KMS-11 (cell line): ENCODE measurements at regions not wholly inside any gene's neighbourhood (a gene's known extent, or its start where the extent isn't known, plus 50 kb on each side); places are given as distances from the start of the nearest gene placed in this dataset.

ENCODE experiments used
- H2AFZ ChIP-seq: fragments of 200-600 bp; sonication (generic); 2 replicates; pipeline ENCODE4 v1.6.1; 2016; ENCODE audit warnings: antibody characterized with exemption, mixed run types, low read depth
- H3K27ac ChIP-seq: fragments of 200-600 bp; sonication (generic); 2 replicates; pipeline ENCODE4 v1.6.1; 2016; ENCODE audit warnings: mild to moderate bottlenecking, mixed run types
- H3K27me3 ChIP-seq: fragments of 200-600 bp; sonication (generic); 2 replicates; pipeline ENCODE4 v1.6.1; 2017; ENCODE audit warnings: mild to moderate bottlenecking, low read depth, mixed run types, moderate library complexity; ENCODE audit not compliant: insufficient read depth
- H3K36me3 ChIP-seq: fragments of 200-600 bp; sonication (generic); 2 replicates; pipeline ENCODE4 v1.6.1; 2017; ENCODE audit warnings: mild to moderate bottlenecking, mixed run types; ENCODE audit not compliant: insufficient read depth
- H3K4me1 ChIP-seq: fragments of 200-600 bp; sonication (generic); 2 replicates; pipeline ENCODE4 v1.6.1; 2016; ENCODE audit warnings: mild to moderate bottlenecking, low read depth, mixed run types; ENCODE audit not compliant: poor library complexity, severe bottlenecking
- H3K4me2 ChIP-seq: fragments of 200-600 bp; sonication (generic); 2 replicates; pipeline ENCODE4 v1.7.0; 2016; ENCODE audit warnings: mild to moderate bottlenecking, mixed run types
- H3K4me3 ChIP-seq: fragments of 200-600 bp; sonication (generic); IDR thresholded peaks from 2 replicates; pipeline ENCODE4 v1.6.1; 2017; ENCODE audit warnings: low read depth, low read length, mixed read lengths; ENCODE audit not compliant: insufficient read depth
- H3K79me2 ChIP-seq: fragments of 200-600 bp; sonication (generic); 2 replicates; pipeline ENCODE4 v1.6.1; 2016; ENCODE audit warnings: low read depth, mixed run types; ENCODE audit not compliant: insufficient read depth
- H3K9ac ChIP-seq: fragments of 200-600 bp; sonication (generic); 2 replicates; pipeline ENCODE4 v1.6.1; 2016; ENCODE audit warnings: mild to moderate bottlenecking, mixed run types
- H4K20me1 ChIP-seq: fragments of 200-600 bp; sonication (generic); 2 replicates; pipeline ENCODE4 v1.6.1; 2016; ENCODE audit warnings: mild to moderate bottlenecking, mixed run types; ENCODE audit not compliant: insufficient read depth
- TF ChIP-seq, protein P1 (sequence below): fragments of 200-600 bp; sonication (generic); conservative IDR thresholded peaks from 2 replicates; pipeline ENCODE4 v1.6.1; 2017; ENCODE audit warnings: low read depth, mild to moderate bottlenecking, antibody characterized with exemption, low read length, moderate library complexity, mixed read lengths

DNA sequence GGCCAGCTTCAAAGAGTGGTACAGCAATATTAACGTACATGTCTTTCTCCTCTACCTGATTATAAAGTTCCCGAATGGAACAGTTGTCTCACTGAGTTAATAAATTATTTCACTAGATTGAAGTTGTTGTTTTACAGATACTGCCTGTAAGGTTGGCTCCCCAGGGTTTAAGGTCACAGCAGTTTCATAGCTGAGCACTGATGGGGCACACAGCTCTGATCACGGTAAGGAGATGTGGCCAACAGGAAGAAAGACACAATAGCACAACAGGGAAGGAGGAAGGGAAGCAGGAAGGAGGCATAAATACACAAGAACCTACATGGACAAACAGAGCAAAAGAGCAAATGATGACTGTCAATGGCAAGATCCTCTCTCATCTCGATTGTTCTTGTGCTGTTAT lies 215.6 kb downstream of the WNT5A start:
- no peak overlapping the region for H3K4me2 ChIP-seq
- H3K27ac ChIP-seq, result no peak overlapping the region
- H3K79me2 ChIP-seq, result no peaks in the 10 kb centered on the region
- TF ChIP-seq, protein P1, sequence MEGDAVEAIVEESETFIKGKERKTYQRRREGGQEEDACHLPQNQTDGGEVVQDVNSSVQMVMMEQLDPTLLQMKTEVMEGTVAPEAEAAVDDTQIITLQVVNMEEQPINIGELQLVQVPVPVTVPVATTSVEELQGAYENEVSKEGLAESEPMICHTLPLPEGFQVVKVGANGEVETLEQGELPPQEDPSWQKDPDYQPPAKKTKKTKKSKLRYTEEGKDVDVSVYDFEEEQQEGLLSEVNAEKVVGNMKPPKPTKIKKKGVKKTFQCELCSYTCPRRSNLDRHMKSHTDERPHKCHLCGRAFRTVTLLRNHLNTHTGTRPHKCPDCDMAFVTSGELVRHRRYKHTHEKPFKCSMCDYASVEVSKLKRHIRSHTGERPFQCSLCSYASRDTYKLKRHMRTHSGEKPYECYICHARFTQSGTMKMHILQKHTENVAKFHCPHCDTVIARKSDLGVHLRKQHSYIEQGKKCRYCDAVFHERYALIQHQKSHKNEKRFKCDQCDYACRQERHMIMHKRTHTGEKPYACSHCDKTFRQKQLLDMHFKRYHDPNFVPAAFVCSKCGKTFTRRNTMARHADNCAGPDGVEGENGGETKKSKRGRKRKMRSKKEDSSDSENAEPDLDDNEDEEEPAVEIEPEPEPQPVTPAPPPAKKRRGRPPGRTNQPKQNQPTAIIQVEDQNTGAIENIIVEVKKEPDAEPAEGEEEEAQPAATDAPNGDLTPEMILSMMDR, result no peak
- H3K9ac ChIP-seq, result no peak overlapping the region
- H3K4me1 ChIP-seq, result no peaks in the 10 kb centered on the region
- H4K20me1 ChIP-seq, result no peaks in the 10 kb centered on the region
- H3K4me3 ChIP-seq, result no peak overlapping the region
- H3K36me3 ChIP-seq, result no peaks in the 10 kb centered on the region
- H3K27me3 ChIP-seq, result no peaks in the 10 kb centered on the region
- no peak overlapping the region for H2AFZ ChIP-seq

DNA sequence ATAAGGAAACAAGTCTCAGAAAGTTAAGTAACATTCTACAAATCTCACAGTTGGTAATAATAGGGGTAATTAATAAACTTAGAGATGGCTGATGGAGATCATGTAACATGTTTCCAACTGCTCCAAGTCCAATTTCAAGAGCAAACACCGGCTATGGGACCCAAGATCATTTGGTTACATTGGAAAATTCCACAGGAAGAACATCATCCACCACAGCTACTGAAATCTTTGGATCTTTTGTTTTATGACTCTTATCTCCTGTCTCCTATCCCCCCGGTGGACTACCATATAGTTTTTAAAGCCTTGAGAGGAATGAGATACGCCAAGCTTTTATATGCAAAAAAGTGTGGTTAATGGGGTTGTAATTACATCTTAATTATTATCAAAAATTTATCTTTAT lies 216.1 kb downstream of the WNT5A start:
- Histone ChIP-seq H4K20me1 (no peaks in the 10 kb centered on the region), H3K9ac (no peak overlapping the region), H3K27ac (no peak overlapping the region), H3K36me3 (no peaks in the 10 kb centered on the region), H3K4me1 (no peaks in the 10 kb centered on the region), H3K4me2 (no peak overlapping the region), H3K79me2 (no peaks in the 10 kb centered on the region), H3K27me3 (no peaks in the 10 kb centered on the region), H3K4me3 (no peak overlapping the region), H2AFZ (no peak overlapping the region)
- TF ChIP-seq, protein P1, result no peak

DNA sequence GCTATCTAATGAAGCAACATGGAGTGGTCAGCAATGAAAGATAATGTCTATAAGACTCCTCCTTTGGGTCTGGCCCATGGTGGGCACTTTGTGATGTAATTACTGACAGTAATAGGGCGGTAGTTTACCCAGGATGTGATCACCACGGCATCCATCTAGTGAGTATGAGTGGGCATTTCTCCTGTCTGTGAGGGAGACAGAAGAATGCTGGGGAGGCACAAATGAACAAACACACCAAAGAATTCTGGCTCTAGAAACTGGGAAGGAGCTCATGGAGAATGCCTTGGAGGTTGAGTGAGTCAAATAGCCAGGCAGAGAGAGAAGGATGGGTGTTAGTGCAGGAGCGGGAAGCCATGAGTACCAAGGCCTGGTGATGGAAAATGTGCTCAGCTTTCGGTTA lies 217.5 kb downstream of the WNT5A start:
- Histone ChIP-seq H3K4me3 (no peak overlapping the region), H3K27ac (no peak overlapping the region), H2AFZ (no peak overlapping the region), H3K4me1 (no peaks in the 10 kb centered on the region), H4K20me1 (no peaks in the 10 kb centered on the region), H3K9ac (no peak overlapping the region), H3K27me3 (no peaks in the 10 kb centered on the region), H3K79me2 (no peaks in the 10 kb centered on the region), H3K4me2 (no peak overlapping the region), H3K36me3 (no peaks in the 10 kb centered on the region)
- TF ChIP-seq, protein P1, result no peak

DNA sequence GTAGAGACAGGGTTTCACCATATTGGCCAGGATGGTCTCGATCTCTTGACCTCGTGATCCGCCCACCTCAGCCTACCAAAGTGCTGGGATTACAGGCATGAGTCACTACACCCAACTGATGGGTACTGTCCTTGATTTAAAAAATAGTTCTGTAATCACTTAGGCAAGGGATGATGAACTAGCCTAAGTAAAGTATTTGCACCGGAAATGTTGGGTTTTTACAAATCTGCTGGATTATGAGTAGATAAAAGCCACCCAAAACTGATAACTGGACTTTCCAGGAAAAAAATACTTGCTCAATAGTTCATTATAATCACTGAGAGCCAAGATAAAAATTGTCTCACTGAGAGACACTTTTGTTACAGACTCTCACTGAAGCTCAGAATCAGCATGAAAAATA lies 218.0 kb downstream of the WNT5A start:
- TF ChIP-seq, protein P1, result no peak
- no peak overlapping the region for H3K9ac ChIP-seq

More for the DNA sequence above, 218.0 kb downstream of the WNT5A start:
- Histone ChIP-seq H4K20me1 (no peaks in the 10 kb centered on the region), H3K27ac (no peak overlapping the region), H2AFZ (no peak overlapping the region), H3K79me2 (no peaks in the 10 kb centered on the region), H3K36me3 (no peaks in the 10 kb centered on the region), H3K4me2 (no peak overlapping the region), H3K4me3 (no peak overlapping the region), H3K27me3 (no peaks in the 10 kb centered on the region), H3K4me1 (no peaks in the 10 kb centered on the region)
